HG03354 (cell line): ENCODE measurements at regions not wholly inside any gene's neighbourhood (a gene's known extent, or its start where the extent isn't known, plus 50 kb on each side); places are given as distances from the start of the nearest gene placed in this dataset.
"Not testable (repeated sequence)": the region's sequence is repeated elsewhere in the genome, so short reads cannot be mapped to it uniquely, and the experiment has no call there.

Source experiments
- ATAC-seq: cut with Tn5 transposase; IDR thresholded peaks from one replicate; pipeline ENCODE4 v1.9.1; 2021; ENCODE audit warnings: mild to moderate bottlenecking; ENCODE audit not compliant: unreplicated experiment, poor library complexity, severe bottlenecking

- ATAC-seq = no peak
These were observed 78.3 kb upstream of the SLC16A7 start for GRCh38 chr12:59517522-59517921.

- ATAC-seq = no peak
These were observed 94.9 kb upstream of the SLC16A7 start for GRCh38 chr12:59500915-59501314.

- peak; percentile 25 for ATAC-seq
These were observed 95.5 kb upstream of the SLC16A7 start for GRCh38 chr12:59500335-59500734.

- peak; percentile 94 for ATAC-seq
These were observed 96.1 kb upstream of the SLC16A7 start for GRCh38 chr12:59499774-59500173.

GRCh38 chr12:59494617-59495016 is 101.2 kb upstream of the SLC16A7 start:
- no peak for ATAC-seq

GRCh38 chr12:59491877-59492276 is 104.0 kb upstream of the SLC16A7 start:
- no peak for ATAC-seq

- no peak for ATAC-seq
These were observed 109.0 kb upstream of the SLC16A7 start for GRCh38 chr12:59486827-59487226.

GRCh38 chr12:59484575-59484974 is 111.3 kb upstream of the SLC16A7 start:
- ATAC-seq = peak; percentile 91

GRCh38 chr12:59474236-59474635 is 121.6 kb upstream of the SLC16A7 start:
- not testable (repeated sequence) for ATAC-seq

- ATAC-seq = no peak
These were observed 123.6 kb upstream of the SLC16A7 start for GRCh38 chr12:59472273-59472672.

- ATAC-seq = no peak
These were observed 135.7 kb upstream of the SLC16A7 start for GRCh38 chr12:59459966-59460660.

GRCh38 chr12:59453475-59453874 is 142.4 kb upstream of the SLC16A7 start:
- no peak for ATAC-seq

GRCh38 chr12:59452746-59453145 is 143.1 kb upstream of the SLC16A7 start:
- no peak for ATAC-seq

GRCh38 chr12:59452259-59452658 is 143.6 kb upstream of the SLC16A7 start:
- no peak for ATAC-seq

GRCh38 chr12:59446116-59446515 is 149.7 kb upstream of the SLC16A7 start:
- ATAC-seq = no peak

- ATAC-seq = no peak
These were observed 150.9 kb upstream of the SLC16A7 start for GRCh38 chr12:59444932-59445331.

GRCh38 chr12:59432057-59432456 is 163.8 kb upstream of the SLC16A7 start:
- ATAC-seq = no peak

GRCh38 chr12:59431266-59431665 is 164.6 kb upstream of the SLC16A7 start:
- ATAC-seq = no peak

- no peak for ATAC-seq
These were observed 166.1 kb upstream of the SLC16A7 start for GRCh38 chr12:59429766-59430165.

GRCh38 chr12:59425798-59426197 is 170.0 kb upstream of the SLC16A7 start:
- no peak for ATAC-seq

GRCh38 chr12:59424666-59425065 is 171.2 kb upstream of the SLC16A7 start:
- not testable (repeated sequence) for ATAC-seq

GRCh38 chr12:59414051-59414450 is 181.8 kb upstream of the SLC16A7 start:
- no peak for ATAC-seq
